Stomach (tissue), 8 donors: ENCODE measurements at regions not wholly inside any gene's neighbourhood (a gene's known extent, or its start where the extent isn't known, plus 50 kb on each side); places are given as distances from the start of the nearest gene placed in this dataset.

Experiments
- DNase-seq, 2 donors: peaks; one replicate each; pipeline versions ENCODE4 v3.0.0 to v3.0.0-alpha.2; 2013 to 2019
- H3K27ac ChIP-seq, 5 donors: fragments of 200-600 bp in 4 of 5; sonication (generic) in 4 of 5; one replicate each; pipeline ENCODE4 v1.5.1; 2013 to 2019; ENCODE audit warnings: mild to moderate bottlenecking in 1 of 5, moderate library complexity in 1 of 5
- H3K27me3 ChIP-seq, 3 donors: fragments of 200-600 bp; sonication (generic); one replicate each; pipeline ENCODE4 v1.5.1; 2017 to 2019; ENCODE audit warnings: mixed run types in 1 of 3
- H3K36me3 ChIP-seq, 4 donors: fragments of 200-600 bp; sonication (generic); 1 replicate in 3 of 4; 2 replicates in 1 of 4; pipeline ENCODE4 v1.5.1; 2016 to 2019
- H3K4me1 ChIP-seq, 4 donors: fragments of 200-600 bp; sonication (generic); one replicate each; pipeline ENCODE4 v1.5.1; 2016 to 2019
- H3K4me3 ChIP-seq, 4 donors: fragments of 200-600 bp; sonication (generic) in 3 of 4; one replicate each; pipeline ENCODE4 v1.5.1; 2016 to 2019; ENCODE audit warnings: mild to moderate bottlenecking in 1 of 4
- H3K9me3 ChIP-seq, 4 donors: fragments of 200-600 bp; sonication (generic); one replicate each; pipeline ENCODE4 v1.5.1; 2016 to 2019
- CTCF ChIP-seq, 7 experiments: fragments of 450-650 bp in 4 of 7; fragments of 200-600 bp in 3 of 7; sonication (generic) in 3 of 7; IDR thresholded peaks; one replicate each; pipeline ENCODE4 v1.5.1; 2016 to 2019; ENCODE audit warnings: antibody characterized with exemption in 7 of 7, control low read depth in 2 of 7, mild to moderate bottlenecking in 1 of 7
- EP300 ChIP-seq: sonication (generic); formaldehyde crosslinking; IDR thresholded peaks from one replicate; pipeline ENCODE4 v1.6.1; 2017; ENCODE audit warnings: antibody characterized with exemption
- POLR2A ChIP-seq, 4 donors: fragments of 450-650 bp; IDR thresholded peaks; one replicate each; pipeline ENCODE4 v1.6.1; 2016; ENCODE audit warnings: antibody characterized with exemption in 4 of 4, control low read depth in 2 of 4, mild to moderate bottlenecking in 1 of 4, moderate library complexity in 1 of 4
- POLR2AphosphoS5 ChIP-seq, 3 donors: sonication (generic); formaldehyde crosslinking; IDR thresholded peaks; one replicate each; pipeline ENCODE4 v1.6.1; 2016; ENCODE audit warnings: antibody characterized with exemption in 3 of 3
- WGBS, 5 donors: extraction: QIAGEN DNeasy Blood & Tissue Kit in 3 of 5; methylation state at CpG; one replicate each; pipeline versions ENCODE4 v1.1.5 to v1.1.7; 2013 to 2018; 5-methylcytosine and 5-hydroxymethylcytosine counted together
- intact Hi-C: fragments of 100-400 bp; cut with DNase I; formaldehyde crosslinking; loops from one replicate; pipeline ENCODE4 v1.15.1; 2023; ENCODE audit warnings: low total_unique reads
- donor health status: healthy with polysubstance abuse.
- donor health status: Bipolar disorder and iron deficiency.
- donor health status: healthy.

GRCh38 chr12:60290532-60290931 lies 694.7 kb downstream of the SLC16A7 start:
- no peak for DNase-seq
- Histone ChIP-seq H3K27me3 (no peaks in the 10 kb centered on the region), H3K27ac (no peak overlapping the region), H3K4me1 (no peaks in the 10 kb centered on the region), H3K36me3 (no peaks in the 10 kb centered on the region), H3K4me3 (no peak overlapping the region), H3K9me3 (peaks cover 0 to 18% (median 11%) of the 10 kb centered on the region in 4 donors)
- no peak for TF ChIP-seq CTCF (IDR thresholded peaks at IDR 0.05)
- TF ChIP-seq POLR2A (IDR thresholded peaks at IDR 0.05), result no peak
- intact Hi-C loops, result no loop called here
- 63 to 84% (median 79%) methylated on average over 1 of the region's 1 CpG for WGBS, 5 donors

- no peak overlapping the region for H3K4me3 ChIP-seq
- H3K36me3 ChIP-seq, result no peaks in the 10 kb centered on the region
- H3K27me3 ChIP-seq, result no peaks in the 10 kb centered on the region
- H3K4me1 ChIP-seq, result no peaks in the 10 kb centered on the region
- no peaks in the 10 kb centered on the region for H3K9me3 ChIP-seq
- WGBS, 5 donors, result 12 to 29% (median 15%) methylated on average over 1 of the region's 1 CpG
- intact Hi-C loops, result no loop called here
- no peak for TF ChIP-seq POLR2AphosphoS5 (IDR thresholded peaks at IDR 0.05)
- no peak for TF ChIP-seq CTCF (IDR thresholded peaks at IDR 0.05)
- TF ChIP-seq EP300, result no peak
- TF ChIP-seq POLR2A (IDR thresholded peaks at IDR 0.05), result no peak
- no peak for DNase-seq
- H3K27ac ChIP-seq, result no peak overlapping the region
These were observed 712.6 kb downstream of the SLC16A7 start for GRCh38 chr12:60308366-60308991.

GRCh38 chr12:60311940-60312339 lies 716.1 kb downstream of the SLC16A7 start:
- intact Hi-C loops, result no loop called here
- no peaks in the 10 kb centered on the region for H3K4me1 ChIP-seq
- H3K27ac ChIP-seq, result no peak overlapping the region
- H3K9me3 ChIP-seq, result no peaks in the 10 kb centered on the region
- H3K27me3 ChIP-seq, result no peaks in the 10 kb centered on the region
- no peaks in the 10 kb centered on the region for H3K36me3 ChIP-seq
- no peak for DNase-seq
- H3K4me3 ChIP-seq, result no peak overlapping the region
- 70 to 86% (median 72%) methylated on average over 2 of the region's 2 CpGs for WGBS, 5 donors
- TF ChIP-seq CTCF (IDR thresholded peaks at IDR 0.05) (no peak), POLR2AphosphoS5 (IDR thresholded peaks at IDR 0.05) (no peak), EP300 (no peak), POLR2A (IDR thresholded peaks at IDR 0.05) (no peak)

GRCh38 chr12:60317361-60317760 lies 721.5 kb downstream of the SLC16A7 start:
- no peak for TF ChIP-seq POLR2A (IDR thresholded peaks at IDR 0.05)
- TF ChIP-seq CTCF (IDR thresholded peaks at IDR 0.05), result no peak
- TF ChIP-seq POLR2AphosphoS5 (IDR thresholded peaks at IDR 0.05), result no peak
- TF ChIP-seq EP300, result no peak
- Histone ChIP-seq H3K4me1 (no peaks in the 10 kb centered on the region), H3K9me3 (no peaks in the 10 kb centered on the region), H3K36me3 (no peaks in the 10 kb centered on the region), H3K27me3 (no peaks in the 10 kb centered on the region), H3K27ac (no peak overlapping the region), H3K4me3 (no peak overlapping the region)
- intact Hi-C loops, result no loop called here
- no peak for DNase-seq
- 81 to 92% (median 85%) methylated on average over 1 of the region's 1 CpG for WGBS, 5 donors
